ENCODE measurements at regions not wholly inside any gene's neighbourhood (a gene's known extent, or its start where the extent isn't known, plus 50 kb on each side); places are given as distances from the start of the nearest gene placed in this dataset.

DNA sequence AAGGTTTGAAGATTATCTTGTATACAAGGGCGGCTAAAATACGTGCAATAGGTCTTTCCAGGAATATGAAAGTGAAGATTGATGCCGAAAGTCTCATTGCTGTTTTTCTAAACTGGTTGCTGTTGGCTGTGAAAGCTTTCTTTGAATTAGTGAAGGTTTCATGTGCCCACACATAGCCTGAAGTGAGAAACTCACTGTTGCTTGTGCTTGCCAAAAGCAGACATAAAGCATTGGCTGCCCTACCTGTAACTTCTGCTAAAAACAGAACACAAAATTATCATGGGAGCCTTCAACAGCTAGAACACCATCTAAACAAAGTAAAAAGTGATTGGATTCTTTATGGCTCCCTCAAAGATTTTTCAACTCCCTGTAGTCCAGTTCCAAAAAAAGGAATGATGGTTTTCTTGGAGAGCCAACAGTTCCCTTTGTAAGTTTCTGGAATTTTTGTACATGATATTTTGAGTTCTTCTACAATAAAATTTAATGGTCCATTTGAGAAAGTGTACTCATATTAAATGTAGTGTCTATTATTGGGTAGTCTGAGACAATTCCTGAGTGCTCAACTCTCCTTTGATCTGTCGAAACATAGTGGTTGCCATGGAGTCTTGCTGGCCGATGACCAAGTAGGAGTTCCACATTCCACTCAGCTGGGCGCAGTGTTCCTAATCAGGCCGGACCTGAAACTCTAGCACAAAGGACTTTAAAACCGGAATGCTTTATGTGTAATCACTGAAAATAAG, 68.5 kb downstream of the PLEKHG1 start:
- TF ChIP-seq, protein P1, sequence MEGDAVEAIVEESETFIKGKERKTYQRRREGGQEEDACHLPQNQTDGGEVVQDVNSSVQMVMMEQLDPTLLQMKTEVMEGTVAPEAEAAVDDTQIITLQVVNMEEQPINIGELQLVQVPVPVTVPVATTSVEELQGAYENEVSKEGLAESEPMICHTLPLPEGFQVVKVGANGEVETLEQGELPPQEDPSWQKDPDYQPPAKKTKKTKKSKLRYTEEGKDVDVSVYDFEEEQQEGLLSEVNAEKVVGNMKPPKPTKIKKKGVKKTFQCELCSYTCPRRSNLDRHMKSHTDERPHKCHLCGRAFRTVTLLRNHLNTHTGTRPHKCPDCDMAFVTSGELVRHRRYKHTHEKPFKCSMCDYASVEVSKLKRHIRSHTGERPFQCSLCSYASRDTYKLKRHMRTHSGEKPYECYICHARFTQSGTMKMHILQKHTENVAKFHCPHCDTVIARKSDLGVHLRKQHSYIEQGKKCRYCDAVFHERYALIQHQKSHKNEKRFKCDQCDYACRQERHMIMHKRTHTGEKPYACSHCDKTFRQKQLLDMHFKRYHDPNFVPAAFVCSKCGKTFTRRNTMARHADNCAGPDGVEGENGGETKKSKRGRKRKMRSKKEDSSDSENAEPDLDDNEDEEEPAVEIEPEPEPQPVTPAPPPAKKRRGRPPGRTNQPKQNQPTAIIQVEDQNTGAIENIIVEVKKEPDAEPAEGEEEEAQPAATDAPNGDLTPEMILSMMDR (IDR thresholded peaks at IDR 0.05; ENCODE audit: borderline replicate concordance, extremely low read depth, low read length, poor library complexity, severe bottlenecking): no peak
- TF ChIP-seq EZH2 (IDR thresholded peaks at IDR 0.05; ENCODE audit: borderline replicate concordance, low read depth, low read length, severe bottlenecking): no peak

All from DND-41 (cell line).